ENCODE measurements at regions not wholly inside any gene's neighbourhood (a gene's known extent, or its start where the extent isn't known, plus 50 kb on each side); places are given as distances from the start of the nearest gene placed in this dataset.

DNA sequence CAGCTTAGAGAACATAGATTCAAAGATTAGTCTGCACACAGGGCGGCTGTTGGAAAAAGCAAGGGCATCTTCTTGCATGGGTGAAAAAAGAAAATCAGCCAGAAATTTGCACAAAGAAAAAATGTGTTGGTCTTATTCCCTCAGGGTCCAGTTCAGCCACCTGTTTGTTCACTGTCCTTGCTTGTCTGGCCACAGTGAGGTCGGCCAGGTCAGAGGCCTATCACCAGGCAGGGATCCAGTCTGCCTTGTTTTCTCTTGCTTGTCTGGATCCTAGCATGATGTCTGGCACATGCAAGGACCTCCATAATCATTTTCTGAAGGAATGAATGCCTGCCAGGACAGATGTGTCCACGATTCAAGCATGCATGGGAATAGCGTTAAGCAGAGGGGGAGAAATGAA is 359.1 kb upstream of the TBX3 start:
- TF ChIP-seq POLR2A (IDR thresholded peaks at IDR 0.05; ENCODE audit: low read length) (no peak), GATA1 (IDR thresholded peaks at IDR 0.05; ENCODE audit: low read depth, low read length) (no peak)
- no peak for DNase-seq

DNA sequence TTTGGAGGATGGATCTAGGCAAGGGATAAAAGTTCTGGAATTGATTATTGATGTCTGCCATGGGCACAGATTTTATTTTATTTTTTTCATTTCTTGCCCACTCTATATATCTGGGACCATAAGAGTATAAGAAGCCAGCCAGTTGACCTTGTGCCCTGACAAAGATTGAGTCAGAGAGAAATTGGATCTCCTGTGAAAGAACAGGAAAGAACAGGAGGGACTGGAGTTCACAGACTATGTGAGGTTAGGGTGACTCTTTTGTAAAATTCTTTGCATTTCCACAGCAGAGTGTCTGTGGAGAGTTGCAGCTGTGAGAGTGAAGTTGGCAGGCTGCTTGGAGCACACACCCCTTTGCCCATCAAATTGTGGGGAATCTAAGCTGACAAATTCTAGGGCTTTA is 358.4 kb upstream of the TBX3 start:
- DNase-seq = no peak
- TF ChIP-seq POLR2A (IDR thresholded peaks at IDR 0.05; ENCODE audit: low read length) = no peak
- no peak for TF ChIP-seq GATA1 (IDR thresholded peaks at IDR 0.05; ENCODE audit: low read depth, low read length)

DNA sequence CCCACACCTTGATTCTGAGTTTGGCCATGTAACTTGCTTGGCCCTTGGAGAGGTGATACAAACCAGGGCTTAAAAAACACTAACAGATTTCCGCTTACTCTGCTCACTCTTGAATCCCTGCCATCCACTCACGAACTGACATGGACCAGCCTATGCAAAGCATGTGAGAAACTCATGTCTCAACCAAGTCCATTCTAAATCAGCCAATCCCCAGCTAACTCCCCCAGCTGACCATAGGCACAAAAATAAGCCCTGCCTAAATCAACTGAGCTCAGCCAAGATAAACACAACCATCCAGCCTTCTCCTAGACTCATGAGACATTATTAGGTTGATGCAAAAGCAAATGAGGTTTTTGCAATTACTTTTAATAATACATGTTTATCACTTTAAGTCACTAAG is 353.9 kb upstream of the TBX3 start:
- TF ChIP-seq GATA1 (IDR thresholded peaks at IDR 0.05; ENCODE audit: low read depth, low read length) (no peak), POLR2A (IDR thresholded peaks at IDR 0.05; ENCODE audit: low read length) (no peak)
- no peak for DNase-seq

DNA sequence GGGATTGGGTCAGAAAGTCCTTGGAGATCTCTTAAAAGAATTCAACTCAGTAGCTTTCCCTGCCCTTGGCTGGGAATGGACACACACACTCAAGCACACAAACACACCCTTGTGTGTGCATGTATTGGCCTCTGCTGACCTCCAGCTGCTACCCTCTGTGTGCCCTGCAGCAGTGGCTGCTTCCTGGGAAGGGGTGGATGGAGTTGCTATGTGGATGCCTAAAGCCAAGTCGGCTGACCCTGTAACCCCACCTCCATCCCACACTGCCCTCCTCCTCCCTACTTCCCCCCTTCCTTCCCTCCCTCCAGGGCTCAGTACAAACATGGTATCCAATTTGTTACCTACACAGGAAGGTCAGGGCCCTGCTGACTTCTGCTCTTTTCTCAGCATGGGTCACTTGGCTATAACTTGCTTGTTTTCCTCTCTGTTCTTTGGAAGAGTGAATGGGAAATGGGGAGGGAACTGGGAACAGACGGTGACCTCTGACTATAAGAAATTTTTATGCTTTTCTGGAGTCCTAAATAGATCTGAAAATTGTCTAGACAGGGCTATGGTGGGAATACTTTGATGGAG is 351.6 kb upstream of the TBX3 start:
- DNase-seq = no peak
- TF ChIP-seq POLR2A (IDR thresholded peaks at IDR 0.05; ENCODE audit: low read length) (no peak), GATA1 (IDR thresholded peaks at IDR 0.05; ENCODE audit: low read depth, low read length) (no peak)

DNA sequence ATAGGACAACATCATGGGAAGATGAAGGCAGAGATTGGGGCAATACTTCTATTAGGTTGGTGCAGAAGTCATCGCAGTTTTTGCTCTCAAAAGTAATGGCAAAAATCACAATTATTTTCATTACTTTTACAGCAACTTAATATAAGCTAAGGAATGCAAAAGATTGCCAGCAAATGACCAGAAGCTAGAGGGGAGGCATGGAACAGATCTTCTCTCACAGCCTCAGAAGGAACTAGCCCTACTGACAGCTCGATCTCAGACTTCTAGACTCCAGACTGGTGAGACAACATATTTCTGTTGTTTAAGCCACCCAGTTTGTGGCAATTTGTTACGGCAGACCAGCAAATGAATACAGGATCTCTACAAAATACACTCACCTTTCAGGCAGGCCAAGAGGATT is 348.5 kb upstream of the TBX3 start:
- no peak for TF ChIP-seq GATA1 (IDR thresholded peaks at IDR 0.05; ENCODE audit: low read depth, low read length)
- TF ChIP-seq POLR2A (IDR thresholded peaks at IDR 0.05; ENCODE audit: low read length) = no peak
- DNase-seq = no peak

DNA sequence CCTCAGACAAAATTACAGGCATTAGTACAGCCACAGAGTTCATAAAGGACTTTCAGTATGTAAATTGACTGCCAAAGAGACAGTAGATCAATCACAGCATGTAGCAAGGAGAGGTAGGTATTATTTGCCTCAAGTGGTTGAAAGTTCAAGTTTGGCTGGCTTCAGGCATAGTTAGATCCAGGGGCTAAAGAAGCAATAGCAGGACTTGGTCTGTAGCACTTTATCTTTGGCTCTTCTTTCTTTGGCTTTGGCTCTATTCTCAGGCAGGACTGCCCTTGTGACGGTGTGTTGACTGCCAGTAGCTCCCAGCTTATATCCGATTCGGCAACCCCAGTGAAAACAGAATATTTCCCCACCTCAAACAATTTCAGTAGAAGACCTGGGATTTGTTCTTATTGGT is 346.0 kb upstream of the TBX3 start:
- no peak for TF ChIP-seq GATA1 (IDR thresholded peaks at IDR 0.05; ENCODE audit: low read depth, low read length)
- TF ChIP-seq POLR2A (IDR thresholded peaks at IDR 0.05; ENCODE audit: low read length) = no peak
- no peak for DNase-seq

DNA sequence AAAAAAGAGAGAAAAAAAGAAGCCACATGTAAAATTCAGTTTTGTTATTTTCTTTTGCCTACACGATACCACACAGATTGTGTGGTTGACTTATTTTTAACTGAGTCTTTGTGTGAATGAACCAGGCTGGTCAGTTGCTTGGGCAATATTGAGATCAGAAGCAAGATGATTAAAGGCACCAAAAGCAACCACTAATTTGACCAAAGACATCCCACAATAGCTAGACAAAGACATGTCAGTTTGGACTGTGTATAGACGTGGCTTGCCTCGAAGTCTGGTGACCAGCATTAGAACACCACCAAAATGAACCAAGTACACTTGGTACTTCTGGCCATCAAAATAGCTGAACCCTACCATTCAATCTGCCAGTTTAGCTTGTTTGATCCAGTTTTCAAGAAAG is 340.6 kb upstream of the TBX3 start:
- TF ChIP-seq POLR2A (IDR thresholded peaks at IDR 0.05; ENCODE audit: low read length) (no peak), GATA1 (IDR thresholded peaks at IDR 0.05; ENCODE audit: low read depth, low read length) (no peak)
- DNase-seq = no peak

DNA sequence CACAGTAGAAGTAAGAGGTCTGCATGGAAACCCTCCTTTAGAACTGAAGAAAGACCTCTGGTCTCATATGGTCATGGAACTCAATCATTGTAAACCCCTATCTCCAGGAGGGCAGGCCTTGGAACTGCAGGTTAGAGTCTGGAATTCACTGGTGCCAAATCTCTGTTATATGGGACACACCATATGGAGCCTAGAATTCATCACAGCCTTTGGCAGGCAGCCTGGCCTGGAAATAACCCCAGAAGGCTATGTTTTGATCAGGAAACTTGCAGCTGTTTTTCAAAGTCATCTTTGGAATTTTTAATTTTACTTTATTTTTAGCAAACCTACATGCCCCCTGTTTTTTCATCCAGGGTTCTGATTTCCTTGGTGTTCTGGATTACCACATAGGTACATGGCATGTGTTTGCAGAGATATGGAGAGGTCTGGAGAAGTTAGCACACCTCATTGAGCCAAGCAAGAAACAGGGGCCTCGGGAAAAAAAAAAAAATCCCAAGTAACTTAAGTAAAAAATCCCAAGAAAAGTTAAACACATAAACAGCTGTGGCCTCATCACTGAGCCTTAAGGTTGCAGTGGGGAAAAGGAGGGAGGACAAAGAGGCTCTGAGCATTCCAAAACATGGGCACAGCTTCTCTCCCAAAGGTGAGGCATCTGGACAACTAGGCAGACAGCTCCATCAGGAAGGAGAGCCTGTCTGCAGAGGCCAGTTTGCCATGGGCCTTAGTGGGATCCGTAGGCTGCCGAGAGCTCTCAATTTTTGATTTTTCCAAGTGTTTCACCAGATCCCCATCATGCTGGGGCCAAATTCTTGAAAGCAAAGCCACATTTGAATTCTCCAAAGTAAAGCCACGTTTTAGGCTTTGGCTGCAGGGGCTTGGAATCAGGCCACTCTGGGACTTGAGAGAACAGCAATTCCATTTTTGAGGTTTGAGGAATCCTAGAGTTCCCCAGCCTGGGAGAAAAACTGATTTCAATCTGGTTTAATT is 339.6 kb upstream of the TBX3 start:
- no peak for DNase-seq
- TF ChIP-seq POLR2A (IDR thresholded peaks at IDR 0.05; ENCODE audit: low read length) (no peak), GATA1 (IDR thresholded peaks at IDR 0.05; ENCODE audit: low read depth, low read length) (no peak)

DNA sequence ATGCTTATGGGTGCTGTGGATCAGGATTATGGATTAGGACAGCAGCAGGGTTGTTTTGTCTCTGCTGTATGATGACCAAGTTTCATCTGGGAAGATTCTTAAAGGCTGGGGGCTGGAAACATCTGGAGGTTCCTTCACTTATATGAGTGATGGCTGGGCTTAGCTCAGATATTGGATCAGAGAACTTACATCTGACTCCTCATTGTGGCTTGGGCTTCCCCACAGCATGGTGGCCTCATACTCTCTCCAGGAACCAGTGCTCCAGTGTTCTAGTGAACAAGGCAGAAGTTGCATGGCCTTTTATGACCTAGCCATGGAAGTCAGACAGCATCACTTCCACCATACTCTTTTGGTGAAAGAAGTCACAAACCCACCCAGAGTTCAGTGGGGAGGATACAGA is 336.1 kb upstream of the TBX3 start:
- TF ChIP-seq GATA1 (IDR thresholded peaks at IDR 0.05; ENCODE audit: low read depth, low read length) = no peak
- no peak for DNase-seq

DNA sequence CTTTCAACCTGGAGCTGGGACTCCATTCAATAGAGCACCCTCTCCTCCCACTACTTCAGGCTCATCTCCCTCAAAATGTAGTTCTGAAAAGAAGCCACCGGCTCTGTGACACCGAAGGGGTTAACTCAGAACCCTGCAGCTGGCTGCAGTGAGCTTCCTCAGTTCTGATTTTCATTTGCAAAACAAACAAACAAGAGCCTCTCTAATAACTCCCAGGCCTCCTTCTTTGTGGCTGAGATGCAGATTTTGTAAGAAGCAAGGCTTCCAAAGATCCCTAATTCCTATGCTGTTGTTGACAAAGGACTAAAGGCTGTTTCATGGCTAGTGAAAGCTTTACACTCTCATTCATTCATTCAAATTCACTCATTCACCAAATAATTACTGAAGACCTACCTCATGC is 333.4 kb upstream of the TBX3 start:
- no peak for DNase-seq
- TF ChIP-seq GATA1 (IDR thresholded peaks at IDR 0.05; ENCODE audit: low read depth, low read length) (no peak), POLR2A (IDR thresholded peaks at IDR 0.05; ENCODE audit: low read length) (no peak)

DNA sequence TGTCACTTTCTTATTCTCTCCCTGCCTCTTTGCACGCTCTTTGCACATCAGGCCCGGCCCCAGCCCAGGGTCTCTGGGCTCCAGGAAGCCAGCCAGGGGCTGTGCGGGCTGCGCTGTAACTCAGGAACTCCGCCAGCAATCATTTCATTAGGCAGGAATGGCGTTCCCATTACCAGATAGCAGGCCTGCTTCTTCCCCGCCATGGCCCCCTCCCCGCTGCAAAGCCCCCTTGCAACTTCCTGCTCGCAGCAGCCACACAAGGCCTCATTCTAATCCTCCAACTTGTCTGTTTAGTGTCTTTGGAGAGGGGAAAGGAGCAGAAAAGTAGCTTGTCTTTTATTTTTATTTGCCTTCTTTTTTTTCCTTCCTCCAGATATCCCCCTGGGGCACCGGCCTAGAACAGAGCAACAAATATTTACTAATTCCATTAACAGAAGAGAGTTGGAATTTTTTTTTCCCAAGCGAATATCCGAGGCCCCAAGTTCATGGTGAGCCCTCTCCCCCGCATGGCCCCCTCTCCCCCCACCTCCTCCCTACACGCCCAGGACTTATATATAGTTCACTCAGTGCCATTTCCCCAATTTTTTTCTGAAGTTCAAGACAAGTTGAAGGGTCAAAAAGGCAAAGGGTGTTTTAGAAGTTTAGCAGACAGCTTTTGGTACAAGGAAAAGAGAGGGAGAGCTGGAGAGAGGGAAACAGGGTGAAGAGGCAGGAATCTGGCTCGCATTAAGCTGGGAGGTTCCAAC is 329.4 kb upstream of the TBX3 start:
- DNase-seq = no peak
- TF ChIP-seq GATA1 (IDR thresholded peaks at IDR 0.05; ENCODE audit: low read depth, low read length) = no peak

DNA sequence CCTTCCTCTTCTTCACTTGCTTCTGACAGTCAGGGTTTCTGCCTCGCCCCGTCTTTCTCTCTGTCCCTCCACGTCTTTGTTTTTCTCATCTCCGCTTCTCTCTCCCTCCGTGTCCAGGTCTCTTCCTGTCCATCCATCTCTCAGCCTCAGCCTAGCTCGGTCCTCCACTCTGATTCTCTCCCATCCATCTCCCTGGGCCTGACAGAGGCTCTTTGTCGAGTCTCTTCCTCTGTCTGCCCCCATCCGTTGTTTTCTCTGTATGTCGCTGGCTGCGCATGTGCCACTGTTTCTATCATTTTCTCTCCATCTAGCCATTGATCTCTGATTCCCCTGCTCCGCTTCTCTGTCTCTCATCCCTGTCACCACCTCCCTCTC is 328.9 kb upstream of the TBX3 start:
- no peak for TF ChIP-seq GATA1 (IDR thresholded peaks at IDR 0.05; ENCODE audit: low read depth, low read length)
- TF ChIP-seq POLR2A (IDR thresholded peaks at IDR 0.05; ENCODE audit: low read length) = no peak
- DNase-seq = no peak

DNA sequence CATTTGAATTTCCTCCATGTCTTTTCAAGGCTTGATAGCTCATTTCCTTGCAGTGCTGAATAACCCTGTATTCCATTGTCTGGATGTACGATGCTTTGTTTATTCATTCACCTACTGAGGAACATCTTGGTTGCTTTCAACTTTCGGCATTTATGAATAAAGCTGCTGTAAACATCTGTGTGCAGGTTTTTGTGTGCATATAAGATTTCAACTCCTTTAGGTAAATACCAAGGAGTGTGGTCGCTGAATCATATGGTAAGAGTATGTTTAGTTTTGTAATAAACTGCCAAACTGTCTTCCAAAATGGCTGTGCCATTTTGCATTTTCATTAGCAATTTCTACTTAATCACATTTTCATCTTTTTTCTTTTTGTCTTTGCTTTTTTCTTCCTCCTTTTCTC is 327.7 kb upstream of the TBX3 start:
- TF ChIP-seq POLR2A (IDR thresholded peaks at IDR 0.05; ENCODE audit: low read length) (no peak), GATA1 (IDR thresholded peaks at IDR 0.05; ENCODE audit: low read depth, low read length) (no peak)

DNA sequence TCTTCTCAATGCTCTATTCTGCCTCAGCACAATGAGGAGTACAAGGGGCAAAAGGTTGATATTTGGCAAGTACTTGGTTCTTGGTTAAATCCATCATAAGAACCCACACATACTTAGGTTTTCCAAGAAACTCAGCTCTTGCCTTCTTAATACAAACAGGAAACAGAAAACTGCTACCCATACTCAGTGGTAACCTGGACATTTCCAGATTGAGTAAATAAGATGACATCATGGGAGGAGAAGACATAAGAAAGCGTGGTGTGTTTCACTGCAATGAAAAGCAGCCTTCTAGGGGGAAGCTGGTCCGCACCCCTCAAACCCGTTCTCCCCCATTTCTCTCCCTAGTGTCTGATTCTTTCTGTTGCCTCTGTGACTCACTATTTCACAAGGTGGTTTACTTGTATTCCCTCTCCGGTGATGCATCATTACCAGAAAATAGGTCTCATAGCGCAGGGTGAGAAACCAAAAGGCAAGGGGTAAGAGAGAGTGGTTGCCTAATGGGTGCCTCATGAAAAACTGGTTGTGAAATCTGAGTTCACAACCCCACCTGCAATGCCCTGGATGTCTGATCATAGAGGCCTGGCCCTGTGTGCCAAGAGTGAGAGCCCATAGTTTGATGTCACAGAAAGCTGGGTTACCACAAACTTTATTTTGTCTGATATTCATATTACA is 326.5 kb upstream of the TBX3 start:
- DNase-seq = no peak
- TF ChIP-seq GATA1 (IDR thresholded peaks at IDR 0.05; ENCODE audit: low read depth, low read length) = no peak
- TF ChIP-seq POLR2A (IDR thresholded peaks at IDR 0.05; ENCODE audit: low read length) = no peak

More for the DNA sequence above, 327.7 kb upstream of the TBX3 start:
- no peak for DNase-seq

All from erythroblast (primary cell).